ENCODE measurements at regions not wholly inside any gene's neighbourhood (a gene's known extent, or its start where the extent isn't known, plus 50 kb on each side); places are given as distances from the start of the nearest gene placed in this dataset.

- no peaks in the 10 kb centered on the region for H4K20me1 ChIP-seq (ENCODE audit: insufficient read depth, low read length)
- H3K36me3 ChIP-seq (replicated peaks in 1 of 2; ENCODE audit: control insufficient read depth in 1 of 2, insufficient read depth in 2 of 2, low read length in 2 of 2), result no peaks in the 10 kb centered on the region
- DNase-seq (ENCODE audit: low spot score) (no peak), FAIRE-seq (no peak), ATAC-seq (no peak; the same call in 2 of the 3 replicates)
- H3K9me3 ChIP-seq (ENCODE audit: low read length), result no peaks in the 10 kb centered on the region
- intact Hi-C loops (cut with micrococcal nuclease; ENCODE audit: unreplicated experiment) (no loop called here), in situ Hi-C loops (cut with HindIII; ENCODE audit: extremely low pct_ligation_motif_present, low pct_unique_long_range_greater_than_20kb) (no loop called here)
- H3K4me3 ChIP-seq (replicated peaks in 1 of 3; ENCODE audit: insufficient read depth in 1 of 3, low read depth in 2 of 3, low read length in 3 of 3), result no peak overlapping the region
- no peak overlapping the region for H3K4me2 ChIP-seq (ENCODE audit: low read depth, low read length)
- peaks cover 3 to 44% of the 10 kb centered on the region in 2 experiments; a peak in 2 of 5 replicates for H3K27me3 ChIP-seq (ENCODE audit: control insufficient read depth in 1 of 2, insufficient read depth in 2 of 2, low read length in 2 of 2)
- H3K27ac ChIP-seq (ENCODE audit: extremely low read length, insufficient read depth, low read length), result no peak overlapping the region
- no peak overlapping the region for H2AFZ ChIP-seq (ENCODE audit: low read length)
- ChIA-PET CTCF (ENCODE audit: low intra/inter-chr PET ratio, low total read pairs) (no interaction called here), POLR2A (no interaction called here)
- no peaks in the 10 kb centered on the region for H3K4me1 ChIP-seq (ENCODE audit: insufficient read depth, low read length)
- TF ChIP-seq SMYD3 (CRISPR knock-in tag; IDR thresholded peaks at IDR 0.05), result no peak
- no peak for TF ChIP-seq MNT (IDR thresholded peaks at IDR 0.05)
- TF ChIP-seq ZNF17 (CRISPR knock-in tag; IDR thresholded peaks at IDR 0.05), result no peak
- no TSS peak for BruUV-seq (replicated peaks)
- WGBS (ENCODE audit: low lambda C conversion rate), result 23% methylated on average over 6 of the region's 8 CpGs
- H3K79me2 ChIP-seq (ENCODE audit: insufficient read depth, low read length), result no peaks in the 10 kb centered on the region
- H3K9ac ChIP-seq (ENCODE audit: insufficient read depth, low read depth, low read length), result no peak overlapping the region
Observed at GRCh38 chr22:23415490-23415851, 164.6 kb downstream of the IGLL1 start.

GRCh38 chr22:23414727-23415489, 165.2 kb downstream of the IGLL1 start:
- no peak overlapping the region for H3K4me3 ChIP-seq (replicated peaks in 1 of 3; ENCODE audit: insufficient read depth in 1 of 3, low read depth in 2 of 3, low read length in 3 of 3)
- no TSS peak for BruUV-seq (replicated peaks)
- in situ Hi-C loops (cut with HindIII; ENCODE audit: extremely low pct_ligation_motif_present, low pct_unique_long_range_greater_than_20kb), result no loop called here
- TF ChIP-seq ZBTB42 (CRISPR knock-in tag; IDR thresholded peaks at IDR 0.05) (no peak), MYPOP (CRISPR knock-in tag; IDR thresholded peaks at IDR 0.05) (no peak), IRF9 (CRISPR knock-in tag; IDR thresholded peaks at IDR 0.05; ENCODE audit: borderline replicate concordance) (no peak), U2AF1 (optimal IDR thresholded peaks at IDR 0.05; ENCODE audit: low read depth, low read length) (no peak), ZNF143 (CRISPR knock-in tag; IDR thresholded peaks at IDR 0.05) (no peak)
- H3K4me1 ChIP-seq (ENCODE audit: insufficient read depth, low read length), result no peaks in the 10 kb centered on the region
- H4K20me1 ChIP-seq (ENCODE audit: insufficient read depth, low read length), result no peaks in the 10 kb centered on the region
- no peaks in the 10 kb centered on the region for H3K79me2 ChIP-seq (ENCODE audit: insufficient read depth, low read length)
- no peak for FAIRE-seq
- no peak overlapping the region for H3K9ac ChIP-seq (ENCODE audit: insufficient read depth, low read depth, low read length)
- intact Hi-C loops (cut with micrococcal nuclease; ENCODE audit: unreplicated experiment), result no loop called here
- POLR2A ChIA-PET, result no interaction called here
- H3K27me3 ChIP-seq (ENCODE audit: control insufficient read depth in 1 of 2, insufficient read depth in 2 of 2, low read length in 2 of 2), result peaks cover 3 to 46% of the 10 kb centered on the region in 2 experiments; a peak in 2 of 5 replicates
- WGBS (ENCODE audit: low lambda C conversion rate), result no CpG with 5 or more reads among the region's 38 CpGs
- no peak overlapping the region for H3K4me2 ChIP-seq (ENCODE audit: low read depth, low read length)
- DNase-seq (ENCODE audit: low spot score), result no peak
- no peak for ATAC-seq
- no peaks in the 10 kb centered on the region for H3K9me3 ChIP-seq (ENCODE audit: low read length)
- no peaks in the 10 kb centered on the region for H3K36me3 ChIP-seq (replicated peaks in 1 of 2; ENCODE audit: control insufficient read depth in 1 of 2, insufficient read depth in 2 of 2, low read length in 2 of 2)
- CTCF ChIA-PET (ENCODE audit: low intra/inter-chr PET ratio, low total read pairs), result no interaction called here
- H3K27ac ChIP-seq (ENCODE audit: extremely low read length, insufficient read depth, low read length), result no peak overlapping the region
- H2AFZ ChIP-seq (ENCODE audit: low read length), result no peak overlapping the region
